SK-N-MC (cell line): ENCODE measurements at regions not wholly inside any gene's neighbourhood (a gene's known extent, or its start where the extent isn't known, plus 50 kb on each side); places are given as distances from the start of the nearest gene placed in this dataset.

Experiments used
- EZH2 ChIP-seq: fragments of 200-600 bp; sonication (generic); IDR thresholded peaks from one replicate; pipeline ENCODE4 v1.6.1; 2017; ENCODE audit warnings: antibody characterized with exemption
- POLR2AphosphoS5 ChIP-seq: IDR thresholded peaks from 2 replicates; pipeline ENCODE4 v1.6.1; 2012; ENCODE audit warnings: mild to moderate bottlenecking, low read depth, low read length, borderline replicate concordance

GRCh38 chr2:121918231-121918630 lies 162.8 kb downstream of the TSN start:
- TF ChIP-seq EZH2 (no peak), POLR2AphosphoS5 (no peak)
